Heart left ventricle (tissue), 13 donors: ENCODE measurements at regions not wholly inside any gene's neighbourhood (a gene's known extent, or its start where the extent isn't known, plus 50 kb on each side); places are given as distances from the start of the nearest gene placed in this dataset.

Experiments used
- POLR2A ChIP-seq, 2 donors: fragments of 450-650 bp; IDR thresholded peaks; one replicate each; pipeline ENCODE4 v1.6.1; 2017; ENCODE audit warnings: antibody characterized with exemption in 2 of 2, mild to moderate bottlenecking in 2 of 2, moderate library complexity in 2 of 2
- TF ChIP-seq, protein P1 (sequence below), 12 donors: fragments of 200-600 bp; sonication (generic) in 4 of 12; IDR thresholded peaks; one replicate each; pipeline versions ENCODE4 v1.5.0 to v1.8.0; 2018 to 2022; ENCODE audit warnings: antibody characterized with exemption in 12 of 12, mild to moderate bottlenecking in 5 of 12
- donor health status: ischemic (EF 13 %, LVEDD 7.1; RV severe dilation, severe dysfunction).
- donor health status: DM: no; HTN: yes; CAD: no.
- donor health status: DM: no; HTN: no; CAD: no.
- donor health status: ischemic (EF 25% LVEDD 6.9; RV normal size, moderate dysfunction).
- donor health status: ischemic (EF 25% LVEDD 5.7; RV mildly dilated, moderate dysfunction).
- donor health status: ischemic (EF 35%, LVEDD 5.7; RV mildly dilated, moderate dysfunction).
- donor health status: nonischemic (EF 11% LVEDD 7.7; RV severe dilation, severe dysfunction).
- donor health status: DM: yes; HTN: yes; CAD: no.
- donor health status: PGD.
- donor health status: ischemic (EF 29% LVEDD 5.4; RV normal size, mild dysfunction).
- donor health status: nonischemic (EF 23%, LVEDD 6.1; RV moderate dilation, normal function).

DNA sequence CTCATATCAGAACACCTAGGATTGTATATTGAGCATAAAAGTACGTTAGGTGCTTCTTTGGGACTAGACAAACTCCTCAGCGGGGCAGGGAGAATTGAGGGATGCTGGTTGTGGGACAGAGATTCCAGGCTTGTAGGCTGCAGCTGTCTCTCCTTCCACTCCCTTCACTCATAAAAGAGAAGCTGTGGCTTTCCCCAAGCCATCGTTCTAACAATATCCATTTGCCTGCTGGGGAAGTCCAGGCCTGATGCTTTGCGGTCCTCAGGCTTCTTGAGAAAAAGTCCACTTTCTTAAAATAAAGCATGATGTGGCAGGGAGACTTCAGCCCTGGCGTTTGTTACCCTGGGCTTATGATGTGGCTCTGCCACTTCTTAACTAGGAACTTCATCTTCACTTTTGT is 129.3 kb upstream of the OSMR start:
- no peak for TF ChIP-seq POLR2A (IDR thresholded peaks at IDR 0.05)
- TF ChIP-seq, protein P1, sequence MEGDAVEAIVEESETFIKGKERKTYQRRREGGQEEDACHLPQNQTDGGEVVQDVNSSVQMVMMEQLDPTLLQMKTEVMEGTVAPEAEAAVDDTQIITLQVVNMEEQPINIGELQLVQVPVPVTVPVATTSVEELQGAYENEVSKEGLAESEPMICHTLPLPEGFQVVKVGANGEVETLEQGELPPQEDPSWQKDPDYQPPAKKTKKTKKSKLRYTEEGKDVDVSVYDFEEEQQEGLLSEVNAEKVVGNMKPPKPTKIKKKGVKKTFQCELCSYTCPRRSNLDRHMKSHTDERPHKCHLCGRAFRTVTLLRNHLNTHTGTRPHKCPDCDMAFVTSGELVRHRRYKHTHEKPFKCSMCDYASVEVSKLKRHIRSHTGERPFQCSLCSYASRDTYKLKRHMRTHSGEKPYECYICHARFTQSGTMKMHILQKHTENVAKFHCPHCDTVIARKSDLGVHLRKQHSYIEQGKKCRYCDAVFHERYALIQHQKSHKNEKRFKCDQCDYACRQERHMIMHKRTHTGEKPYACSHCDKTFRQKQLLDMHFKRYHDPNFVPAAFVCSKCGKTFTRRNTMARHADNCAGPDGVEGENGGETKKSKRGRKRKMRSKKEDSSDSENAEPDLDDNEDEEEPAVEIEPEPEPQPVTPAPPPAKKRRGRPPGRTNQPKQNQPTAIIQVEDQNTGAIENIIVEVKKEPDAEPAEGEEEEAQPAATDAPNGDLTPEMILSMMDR (IDR thresholded peaks at IDR 0.05) = no peak
